SK-N-SH (cell line): ENCODE measurements at regions not wholly inside any gene's neighbourhood (a gene's known extent, or its start where the extent isn't known, plus 50 kb on each side); places are given as distances from the start of the nearest gene placed in this dataset.

Source experiments
- TF ChIP-seq, protein P1 (sequence below): IDR thresholded peaks from 2 replicates; pipeline ENCODE4 v1.4.0; 2012; ENCODE audit warnings: low read depth, borderline replicate concordance
- TF ChIP-seq, protein P2 (sequence below): IDR thresholded peaks from 2 replicates; pipeline ENCODE4 v1.6.1; 2012; ENCODE audit warnings: mild to moderate bottlenecking, low read depth, low read length, moderate library complexity

DNA sequence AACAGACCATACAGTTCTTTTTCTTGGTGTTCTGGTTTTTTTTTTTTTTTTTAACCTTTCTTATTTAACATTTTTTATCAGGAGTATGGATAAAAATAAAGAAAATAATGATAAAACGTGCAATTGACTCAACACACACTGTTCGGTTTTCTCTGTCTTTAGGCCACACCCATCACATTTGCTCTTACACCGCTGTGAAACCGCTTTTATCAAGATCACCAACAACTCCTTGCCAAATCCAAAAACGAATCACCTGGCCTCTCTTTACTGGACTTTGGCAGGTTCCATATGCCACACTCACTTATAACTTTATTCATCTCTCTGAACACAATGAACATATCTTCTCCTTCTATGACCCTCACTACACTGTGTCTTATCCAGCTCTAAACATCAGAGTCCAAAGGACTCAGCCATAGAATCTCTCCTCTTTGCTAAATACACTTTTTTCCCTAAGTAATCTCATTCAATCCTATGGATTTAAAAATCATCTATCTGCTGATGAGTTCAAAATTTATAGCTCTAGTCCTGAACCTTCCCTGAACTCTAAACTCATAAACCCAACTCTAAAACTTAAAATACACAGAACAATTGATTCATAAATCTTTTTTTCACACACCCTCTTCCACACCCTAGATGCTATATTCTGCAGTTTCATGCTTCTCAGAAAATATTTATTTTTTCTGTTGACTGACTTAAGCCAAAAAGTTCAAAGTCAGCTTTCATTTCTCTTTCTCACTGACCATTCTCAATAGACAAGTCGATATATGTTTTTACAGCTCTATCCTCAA, 800.6 kb upstream of the SOX9 start:
- TF ChIP-seq, protein P1, sequence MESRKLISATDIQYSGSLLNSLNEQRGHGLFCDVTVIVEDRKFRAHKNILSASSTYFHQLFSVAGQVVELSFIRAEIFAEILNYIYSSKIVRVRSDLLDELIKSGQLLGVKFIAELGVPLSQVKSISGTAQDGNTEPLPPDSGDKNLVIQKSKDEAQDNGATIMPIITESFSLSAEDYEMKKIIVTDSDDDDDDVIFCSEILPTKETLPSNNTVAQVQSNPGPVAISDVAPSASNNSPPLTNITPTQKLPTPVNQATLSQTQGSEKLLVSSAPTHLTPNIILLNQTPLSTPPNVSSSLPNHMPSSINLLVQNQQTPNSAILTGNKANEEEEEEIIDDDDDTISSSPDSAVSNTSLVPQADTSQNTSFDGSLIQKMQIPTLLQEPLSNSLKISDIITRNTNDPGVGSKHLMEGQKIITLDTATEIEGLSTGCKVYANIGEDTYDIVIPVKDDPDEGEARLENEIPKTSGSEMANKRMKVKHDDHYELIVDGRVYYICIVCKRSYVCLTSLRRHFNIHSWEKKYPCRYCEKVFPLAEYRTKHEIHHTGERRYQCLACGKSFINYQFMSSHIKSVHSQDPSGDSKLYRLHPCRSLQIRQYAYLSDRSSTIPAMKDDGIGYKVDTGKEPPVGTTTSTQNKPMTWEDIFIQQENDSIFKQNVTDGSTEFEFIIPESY: no peak
- TF ChIP-seq, protein P2, sequence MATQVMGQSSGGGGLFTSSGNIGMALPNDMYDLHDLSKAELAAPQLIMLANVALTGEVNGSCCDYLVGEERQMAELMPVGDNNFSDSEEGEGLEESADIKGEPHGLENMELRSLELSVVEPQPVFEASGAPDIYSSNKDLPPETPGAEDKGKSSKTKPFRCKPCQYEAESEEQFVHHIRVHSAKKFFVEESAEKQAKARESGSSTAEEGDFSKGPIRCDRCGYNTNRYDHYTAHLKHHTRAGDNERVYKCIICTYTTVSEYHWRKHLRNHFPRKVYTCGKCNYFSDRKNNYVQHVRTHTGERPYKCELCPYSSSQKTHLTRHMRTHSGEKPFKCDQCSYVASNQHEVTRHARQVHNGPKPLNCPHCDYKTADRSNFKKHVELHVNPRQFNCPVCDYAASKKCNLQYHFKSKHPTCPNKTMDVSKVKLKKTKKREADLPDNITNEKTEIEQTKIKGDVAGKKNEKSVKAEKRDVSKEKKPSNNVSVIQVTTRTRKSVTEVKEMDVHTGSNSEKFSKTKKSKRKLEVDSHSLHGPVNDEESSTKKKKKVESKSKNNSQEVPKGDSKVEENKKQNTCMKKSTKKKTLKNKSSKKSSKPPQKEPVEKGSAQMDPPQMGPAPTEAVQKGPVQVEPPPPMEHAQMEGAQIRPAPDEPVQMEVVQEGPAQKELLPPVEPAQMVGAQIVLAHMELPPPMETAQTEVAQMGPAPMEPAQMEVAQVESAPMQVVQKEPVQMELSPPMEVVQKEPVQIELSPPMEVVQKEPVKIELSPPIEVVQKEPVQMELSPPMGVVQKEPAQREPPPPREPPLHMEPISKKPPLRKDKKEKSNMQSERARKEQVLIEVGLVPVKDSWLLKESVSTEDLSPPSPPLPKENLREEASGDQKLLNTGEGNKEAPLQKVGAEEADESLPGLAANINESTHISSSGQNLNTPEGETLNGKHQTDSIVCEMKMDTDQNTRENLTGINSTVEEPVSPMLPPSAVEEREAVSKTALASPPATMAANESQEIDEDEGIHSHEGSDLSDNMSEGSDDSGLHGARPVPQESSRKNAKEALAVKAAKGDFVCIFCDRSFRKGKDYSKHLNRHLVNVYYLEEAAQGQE: no peak
